Brain microvascular endothelial cell (primary cell): ENCODE measurements at regions not wholly inside any gene's neighbourhood (a gene's known extent, or its start where the extent isn't known, plus 50 kb on each side); places are given as distances from the start of the nearest gene placed in this dataset.

Experiments
- DNase-seq: peaks from one replicate; pipeline ENCODE4 v3.0.0-alpha.2; 2020
- H3K27ac ChIP-seq: fragments of 250-450 bp; sonication (Bioruptor Pico); 2 replicates; pipeline ENCODE4 v1.5.1; 2020; ENCODE audit warnings: mild to moderate bottlenecking, moderate library complexity
- H3K27me3 ChIP-seq: fragments of 250-450 bp; sonication (Bioruptor Pico); replicated peaks from 2 replicates; pipeline ENCODE4 v1.5.1; 2020; ENCODE audit warnings: mild to moderate bottlenecking
- H3K36me3 ChIP-seq: fragments of 250-450 bp; sonication (Bioruptor Pico); replicated peaks from 2 replicates; pipeline ENCODE4 v1.5.1; 2020; ENCODE audit warnings: mild to moderate bottlenecking
- H3K4me3 ChIP-seq: 2 replicates; pipeline ENCODE4 v1.5.1; 2011; ENCODE audit warnings: low read depth, mild to moderate bottlenecking, control low read depth, low read length, moderate library complexity
- CTCF ChIP-seq: IDR thresholded peaks from 2 replicates; pipeline ENCODE4 v1.5.1; 2011; ENCODE audit warnings: low read depth, mild to moderate bottlenecking, moderate library complexity, low read length, control low read depth, inconsistent platforms; ENCODE audit errors: missing control alignments
- in situ Hi-C: cut with HindIII; loops from 2 replicates; pipeline ENCODE4 v1.10.0; 2017; ENCODE audit warnings: low sequenced_read_pairs, low pct_ligation_motif_present

GRCh38 chr1:189775343-189775742 is 702.3 kb downstream of the BRINP3 start:
- TF ChIP-seq CTCF = no peak
- Histone ChIP-seq H3K4me3 (no peak overlapping the region), H3K36me3 (no peaks in the 10 kb centered on the region), H3K27ac (no peak overlapping the region), H3K27me3 (no peaks in the 10 kb centered on the region)
- in situ Hi-C loops = no loop called here
- peak; percentile 3 for DNase-seq

DNA sequence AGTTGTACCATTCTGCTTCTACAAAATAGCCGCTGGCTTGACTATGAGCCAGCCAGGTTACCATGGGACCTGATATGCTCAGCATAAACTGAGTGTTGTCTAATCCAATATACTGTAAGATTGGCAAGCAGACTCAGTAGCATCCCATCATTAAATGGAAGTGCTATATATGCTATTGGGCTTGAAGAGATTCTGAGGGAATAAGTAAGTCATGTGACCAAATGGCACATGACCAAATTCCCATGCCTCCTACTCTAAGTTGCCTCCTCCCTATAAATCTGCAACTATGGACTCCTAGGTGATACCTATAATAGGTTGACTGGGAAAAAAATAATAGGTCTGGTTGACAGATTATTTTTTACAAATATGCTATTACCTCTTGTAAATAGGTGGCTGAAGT is 698.6 kb downstream of the BRINP3 start:
- in situ Hi-C loops = no loop called here
- DNase-seq = no peak
- H3K4me3 ChIP-seq = no peak overlapping the region
- no peaks in the 10 kb centered on the region for H3K27me3 ChIP-seq
- no peaks in the 10 kb centered on the region for H3K36me3 ChIP-seq
- H3K27ac ChIP-seq = no peak overlapping the region
- no peak for TF ChIP-seq CTCF

DNA sequence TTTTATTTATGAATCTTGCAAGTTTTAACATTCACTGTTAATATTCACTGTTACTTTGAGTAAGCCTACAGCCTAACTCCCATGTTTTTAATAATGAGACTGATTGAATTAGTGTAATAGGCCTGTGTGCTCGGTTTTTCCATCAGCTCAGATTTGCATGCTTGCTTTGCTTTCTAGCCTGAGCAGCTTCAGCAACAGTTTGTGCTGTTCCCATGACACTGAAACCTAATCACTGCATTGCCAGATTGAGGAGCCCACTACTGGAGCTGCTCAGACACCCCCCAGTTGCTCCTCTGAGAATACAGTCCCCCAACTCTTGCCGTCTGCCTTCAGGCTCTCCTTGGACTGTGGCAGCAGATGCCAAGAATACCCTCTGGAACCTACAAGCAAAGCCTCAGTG is 695.4 kb downstream of the BRINP3 start:
- DNase-seq = no peak
- TF ChIP-seq CTCF = no peak
- H3K27ac ChIP-seq = no peak overlapping the region
- no peaks in the 10 kb centered on the region for H3K27me3 ChIP-seq
- H3K4me3 ChIP-seq = no peak overlapping the region
- in situ Hi-C loops = no loop called here
- no peaks in the 10 kb centered on the region for H3K36me3 ChIP-seq

- H3K36me3 ChIP-seq = no peaks in the 10 kb centered on the region
- no peak for DNase-seq
- no peaks in the 10 kb centered on the region for H3K27me3 ChIP-seq
- TF ChIP-seq CTCF = no peak
- H3K4me3 ChIP-seq = no peak overlapping the region
- in situ Hi-C loops = no loop called here
- H3K27ac ChIP-seq = no peak overlapping the region
These were observed 694.2 kb downstream of the BRINP3 start for GRCh38 chr1:189783456-189783855.

DNA sequence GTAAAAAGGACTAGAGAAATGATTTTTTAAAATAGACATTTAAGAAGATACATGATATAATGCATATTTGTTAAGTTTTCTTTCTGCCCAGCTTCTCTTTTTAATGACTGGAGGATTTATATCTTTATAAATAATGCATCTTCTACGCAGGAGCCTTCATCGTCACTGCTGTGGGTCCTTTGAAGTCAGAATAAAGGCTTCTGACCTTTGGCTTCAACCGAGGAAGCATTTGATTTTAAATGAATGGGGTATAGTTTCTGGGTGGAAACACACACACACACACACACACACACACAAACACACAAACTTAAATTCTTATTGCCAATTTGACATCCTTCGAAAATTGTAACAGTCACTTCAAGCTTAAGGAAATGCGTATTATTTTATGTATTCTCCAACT is 690.9 kb downstream of the BRINP3 start:
- no peak for DNase-seq
- H3K4me3 ChIP-seq = no peak overlapping the region
- TF ChIP-seq CTCF = no peak
- H3K36me3 ChIP-seq = no peaks in the 10 kb centered on the region
- in situ Hi-C loops = no loop called here
- no peak overlapping the region for H3K27ac ChIP-seq
- no peaks in the 10 kb centered on the region for H3K27me3 ChIP-seq

DNA sequence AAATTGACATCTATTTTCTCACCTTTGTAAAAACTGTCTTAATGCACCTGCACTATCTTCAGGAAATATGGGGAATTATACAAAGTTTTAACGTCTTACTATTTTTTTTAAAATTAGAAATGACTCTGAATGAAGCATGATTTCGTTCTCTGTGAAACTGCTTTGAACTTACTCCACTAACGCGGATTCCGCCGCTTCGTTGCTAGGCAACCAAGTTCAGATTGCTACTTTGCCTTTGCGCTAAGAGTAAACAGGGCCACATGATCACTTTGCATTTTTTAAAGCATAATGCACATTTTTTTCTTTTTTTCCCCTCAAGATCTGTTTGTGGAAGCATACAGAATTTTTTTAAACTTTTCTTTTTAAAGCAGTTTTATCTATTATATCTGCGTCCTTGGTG is 690.5 kb downstream of the BRINP3 start:
- no peaks in the 10 kb centered on the region for H3K36me3 ChIP-seq
- no peak overlapping the region for H3K4me3 ChIP-seq
- TF ChIP-seq CTCF = no peak
- H3K27ac ChIP-seq = no peak overlapping the region
- in situ Hi-C loops = no loop called here
- DNase-seq = no peak
- no peaks in the 10 kb centered on the region for H3K27me3 ChIP-seq
